Smooth muscle cell (in vitro differentiated cells): ENCODE measurements at regions not wholly inside any gene's neighbourhood (a gene's known extent, or its start where the extent isn't known, plus 50 kb on each side); places are given as distances from the start of the nearest gene placed in this dataset.

Experiments used
- DNase-seq: peaks from one replicate; lab custom pipeline; 2025; ENCODE audit not compliant: unreplicated experiment; lab: John Stamatoyannopoulos, UW
- H2AFZ ChIP-seq: fragments of 200-600 bp; sonication (generic); 2 replicates; pipeline ENCODE4 v1.6.0; 2016; ENCODE audit warnings: antibody characterized with exemption, low read depth, mild to moderate bottlenecking
- H3F3A ChIP-seq: fragments of 200-600 bp; sonication (generic); 2 replicates; pipeline ENCODE4 v1.6.0; 2017; ENCODE audit warnings: antibody characterized with exemption, low read depth
- H3K27ac ChIP-seq: fragments of 200-600 bp; sonication (generic); 2 replicates; pipeline ENCODE4 v1.5.1; 2016; ENCODE audit warnings: low read depth, mild to moderate bottlenecking
- H3K27me3 ChIP-seq: fragments of 200-600 bp; sonication (generic); 2 replicates; pipeline ENCODE4 v1.6.1; 2016; ENCODE audit warnings: low read depth, mild to moderate bottlenecking
- H3K36me3 ChIP-seq: fragments of 200-600 bp; sonication (generic); 2 replicates; pipeline ENCODE4 v1.5.1; 2016; ENCODE audit warnings: low read depth
- H3K4me1 ChIP-seq: fragments of 200-600 bp; sonication (generic); 2 replicates; pipeline ENCODE4 v1.5.1; 2016; ENCODE audit warnings: low read depth
- H3K4me2 ChIP-seq: fragments of 200-600 bp; sonication (generic); 2 replicates; pipeline ENCODE4 v1.6.0; 2016; ENCODE audit warnings: mild to moderate bottlenecking
- H3K4me3 ChIP-seq: fragments of 200-600 bp; sonication (generic); 2 replicates; pipeline ENCODE4 v1.5.1; 2016; ENCODE audit warnings: mild to moderate bottlenecking
- H3K79me2 ChIP-seq: fragments of 200-600 bp; sonication (generic); 2 replicates; pipeline ENCODE4 v1.6.0; 2016; ENCODE audit warnings: low read depth, mild to moderate bottlenecking
- H3K9ac ChIP-seq: fragments of 200-600 bp; sonication (generic); 2 replicates; pipeline ENCODE4 v1.6.0; 2016; ENCODE audit warnings: low read depth
- H3K9me3 ChIP-seq: fragments of 200-600 bp; sonication (generic); replicated peaks from 2 replicates; pipeline ENCODE4 v1.5.1; 2016; ENCODE audit warnings: low read depth
- H4K20me1 ChIP-seq: fragments of 200-600 bp; sonication (generic); 2 replicates; pipeline ENCODE4 v1.6.0; 2016; ENCODE audit warnings: low read depth
- CTCF ChIP-seq: fragments of 200-600 bp; sonication (generic); IDR thresholded peaks from 2 replicates; pipeline ENCODE4 v1.5.1; 2017; ENCODE audit warnings: borderline replicate concordance, mild to moderate bottlenecking, antibody characterized with exemption; ENCODE audit not compliant: insufficient read depth, poor library complexity, severe bottlenecking
- WGBS: methylation state at CpG from one replicate; pipeline ENCODE4 v1.1.7; 2016; ENCODE audit warnings: low lambda C conversion rate; 5-methylcytosine and 5-hydroxymethylcytosine counted together

DNA sequence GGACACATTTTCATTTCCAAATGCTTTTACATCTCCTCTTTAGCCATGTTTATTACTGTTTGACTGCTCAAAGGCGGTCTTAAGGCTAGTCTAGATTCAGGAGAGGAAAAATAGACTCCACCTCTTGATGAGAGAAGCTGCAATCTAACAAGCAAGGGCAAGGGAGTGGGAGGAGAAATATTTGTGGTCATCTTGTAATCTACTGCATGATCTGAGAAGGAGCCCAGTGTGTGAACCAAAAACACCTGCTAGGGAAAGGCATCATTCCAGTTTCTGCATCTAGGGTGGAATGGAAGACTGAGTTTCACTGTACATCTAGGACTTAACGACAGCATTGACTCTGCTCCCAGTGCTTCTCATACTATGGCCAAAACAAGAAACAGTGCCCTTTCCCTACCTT is 232.2 kb upstream of the HS3ST3A1 start:
- H3K4me2 ChIP-seq = no peak overlapping the region
- no peak for DNase-seq
- 97% methylated on average over 2 of the region's 2 CpGs for WGBS
- H3K9ac ChIP-seq = no peak overlapping the region
- no peaks in the 10 kb centered on the region for H3F3A ChIP-seq
- no peak overlapping the region for H3K4me3 ChIP-seq
- H3K27ac ChIP-seq = no peak overlapping the region
- H3K9me3 ChIP-seq = no peaks in the 10 kb centered on the region
- no peak for TF ChIP-seq CTCF
- H2AFZ ChIP-seq = no peak overlapping the region
- no peaks in the 10 kb centered on the region for H3K27me3 ChIP-seq
- no peaks in the 10 kb centered on the region for H4K20me1 ChIP-seq
- H3K36me3 ChIP-seq = no peaks in the 10 kb centered on the region
- no peaks in the 10 kb centered on the region for H3K4me1 ChIP-seq
- no peaks in the 10 kb centered on the region for H3K79me2 ChIP-seq

- Histone ChIP-seq H4K20me1 (no peaks in the 10 kb centered on the region), H3K9me3 (no peaks in the 10 kb centered on the region), H3K79me2 (no peaks in the 10 kb centered on the region), H3K36me3 (no peaks in the 10 kb centered on the region), H3F3A (no peaks in the 10 kb centered on the region), H3K4me1 (no peaks in the 10 kb centered on the region), H3K27me3 (no peaks in the 10 kb centered on the region), H3K9ac (no peak overlapping the region), H3K4me3 (no peak overlapping the region), H3K27ac (no peak overlapping the region), H3K4me2 (no peak overlapping the region), H2AFZ (no peak overlapping the region)
- 93% methylated on average over 2 of the region's 2 CpGs for WGBS
- DNase-seq = no peak
- no peak for TF ChIP-seq CTCF
These were observed 233.4 kb upstream of the HS3ST3A1 start for GRCh38 chr17:13835151-13835550.

GRCh38 chr17:13837417-13837816 is 231.9 kb upstream of the COX10 start:
- no peak for TF ChIP-seq CTCF
- Histone ChIP-seq H3K36me3 (no peaks in the 10 kb centered on the region), H3K4me3 (no peak overlapping the region), H3K79me2 (no peaks in the 10 kb centered on the region), H2AFZ (no peak overlapping the region), H3K27ac (no peak overlapping the region), H3K9me3 (no peaks in the 10 kb centered on the region), H4K20me1 (no peaks in the 10 kb centered on the region), H3K27me3 (no peaks in the 10 kb centered on the region), H3K9ac (no peak overlapping the region), H3F3A (no peaks in the 10 kb centered on the region), H3K4me1 (no peaks in the 10 kb centered on the region), H3K4me2 (no peak overlapping the region)
- DNase-seq = no peak
- 88% methylated on average over 12 of the region's 12 CpGs for WGBS

- H3K9me3 ChIP-seq = no peaks in the 10 kb centered on the region
- no peak overlapping the region for H3K27ac ChIP-seq
- 64% methylated on average over 1 of the region's 1 CpG for WGBS
- no peaks in the 10 kb centered on the region for H4K20me1 ChIP-seq
- TF ChIP-seq CTCF = no peak
- no peaks in the 10 kb centered on the region for H3K36me3 ChIP-seq
- H3K4me2 ChIP-seq = no peak overlapping the region
- H3K27me3 ChIP-seq = no peaks in the 10 kb centered on the region
- no peak overlapping the region for H2AFZ ChIP-seq
- no peaks in the 10 kb centered on the region for H3K4me1 ChIP-seq
- no peak overlapping the region for H3K4me3 ChIP-seq
- no peaks in the 10 kb centered on the region for H3K79me2 ChIP-seq
- H3K9ac ChIP-seq = no peak overlapping the region
- H3F3A ChIP-seq = no peaks in the 10 kb centered on the region
- DNase-seq = no peak
These were observed 229.1 kb upstream of the COX10 start for GRCh38 chr17:13840254-13840653.
